ENCODE measurements at regions not wholly inside any gene's neighbourhood (a gene's known extent, or its start where the extent isn't known, plus 50 kb on each side); places are given as distances from the start of the nearest gene placed in this dataset.

DNA sequence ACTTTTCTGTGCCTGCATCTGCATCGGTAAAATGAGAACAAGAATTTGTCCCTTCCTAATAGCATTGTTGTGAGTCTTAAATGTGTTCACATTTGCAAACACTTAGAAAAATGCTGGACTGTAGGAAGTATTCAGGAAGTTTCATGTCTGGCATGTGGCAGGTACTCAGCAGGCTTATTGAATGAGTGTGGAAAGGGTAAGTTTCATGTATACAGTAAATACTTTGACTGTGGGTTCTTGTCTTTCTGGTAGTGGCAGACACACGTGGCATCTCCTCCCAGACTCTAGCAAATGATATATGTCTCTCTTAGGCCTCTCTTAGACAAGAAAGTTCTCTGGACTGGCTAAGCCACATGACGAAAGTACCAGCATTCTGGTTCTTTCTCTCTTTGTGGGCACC is 179.2 kb downstream of the C11orf91 start (continued):
- TF ChIP-seq ZBTB40 (IDR thresholded peaks at IDR 0.05), result no peak
- no peak for TF ChIP-seq ZBTB40 (CRISPR knock-in tag; IDR thresholded peaks at IDR 0.05)
- no peak for TF ChIP-seq PML (IDR thresholded peaks at IDR 0.05; ENCODE audit: low read length)
- no peak for TF ChIP-seq KHSRP (IDR thresholded peaks at IDR 0.05)
- TF ChIP-seq FOXA3 (CRISPR knock-in tag; conservative IDR thresholded peaks at IDR 0.05 in 1 of 2, IDR thresholded peaks at IDR 0.05 in 1 of 2), result no peak
- TF ChIP-seq RFX7 (CRISPR knock-in tag; IDR thresholded peaks at IDR 0.05), result no peak
- TF ChIP-seq, protein P1, sequence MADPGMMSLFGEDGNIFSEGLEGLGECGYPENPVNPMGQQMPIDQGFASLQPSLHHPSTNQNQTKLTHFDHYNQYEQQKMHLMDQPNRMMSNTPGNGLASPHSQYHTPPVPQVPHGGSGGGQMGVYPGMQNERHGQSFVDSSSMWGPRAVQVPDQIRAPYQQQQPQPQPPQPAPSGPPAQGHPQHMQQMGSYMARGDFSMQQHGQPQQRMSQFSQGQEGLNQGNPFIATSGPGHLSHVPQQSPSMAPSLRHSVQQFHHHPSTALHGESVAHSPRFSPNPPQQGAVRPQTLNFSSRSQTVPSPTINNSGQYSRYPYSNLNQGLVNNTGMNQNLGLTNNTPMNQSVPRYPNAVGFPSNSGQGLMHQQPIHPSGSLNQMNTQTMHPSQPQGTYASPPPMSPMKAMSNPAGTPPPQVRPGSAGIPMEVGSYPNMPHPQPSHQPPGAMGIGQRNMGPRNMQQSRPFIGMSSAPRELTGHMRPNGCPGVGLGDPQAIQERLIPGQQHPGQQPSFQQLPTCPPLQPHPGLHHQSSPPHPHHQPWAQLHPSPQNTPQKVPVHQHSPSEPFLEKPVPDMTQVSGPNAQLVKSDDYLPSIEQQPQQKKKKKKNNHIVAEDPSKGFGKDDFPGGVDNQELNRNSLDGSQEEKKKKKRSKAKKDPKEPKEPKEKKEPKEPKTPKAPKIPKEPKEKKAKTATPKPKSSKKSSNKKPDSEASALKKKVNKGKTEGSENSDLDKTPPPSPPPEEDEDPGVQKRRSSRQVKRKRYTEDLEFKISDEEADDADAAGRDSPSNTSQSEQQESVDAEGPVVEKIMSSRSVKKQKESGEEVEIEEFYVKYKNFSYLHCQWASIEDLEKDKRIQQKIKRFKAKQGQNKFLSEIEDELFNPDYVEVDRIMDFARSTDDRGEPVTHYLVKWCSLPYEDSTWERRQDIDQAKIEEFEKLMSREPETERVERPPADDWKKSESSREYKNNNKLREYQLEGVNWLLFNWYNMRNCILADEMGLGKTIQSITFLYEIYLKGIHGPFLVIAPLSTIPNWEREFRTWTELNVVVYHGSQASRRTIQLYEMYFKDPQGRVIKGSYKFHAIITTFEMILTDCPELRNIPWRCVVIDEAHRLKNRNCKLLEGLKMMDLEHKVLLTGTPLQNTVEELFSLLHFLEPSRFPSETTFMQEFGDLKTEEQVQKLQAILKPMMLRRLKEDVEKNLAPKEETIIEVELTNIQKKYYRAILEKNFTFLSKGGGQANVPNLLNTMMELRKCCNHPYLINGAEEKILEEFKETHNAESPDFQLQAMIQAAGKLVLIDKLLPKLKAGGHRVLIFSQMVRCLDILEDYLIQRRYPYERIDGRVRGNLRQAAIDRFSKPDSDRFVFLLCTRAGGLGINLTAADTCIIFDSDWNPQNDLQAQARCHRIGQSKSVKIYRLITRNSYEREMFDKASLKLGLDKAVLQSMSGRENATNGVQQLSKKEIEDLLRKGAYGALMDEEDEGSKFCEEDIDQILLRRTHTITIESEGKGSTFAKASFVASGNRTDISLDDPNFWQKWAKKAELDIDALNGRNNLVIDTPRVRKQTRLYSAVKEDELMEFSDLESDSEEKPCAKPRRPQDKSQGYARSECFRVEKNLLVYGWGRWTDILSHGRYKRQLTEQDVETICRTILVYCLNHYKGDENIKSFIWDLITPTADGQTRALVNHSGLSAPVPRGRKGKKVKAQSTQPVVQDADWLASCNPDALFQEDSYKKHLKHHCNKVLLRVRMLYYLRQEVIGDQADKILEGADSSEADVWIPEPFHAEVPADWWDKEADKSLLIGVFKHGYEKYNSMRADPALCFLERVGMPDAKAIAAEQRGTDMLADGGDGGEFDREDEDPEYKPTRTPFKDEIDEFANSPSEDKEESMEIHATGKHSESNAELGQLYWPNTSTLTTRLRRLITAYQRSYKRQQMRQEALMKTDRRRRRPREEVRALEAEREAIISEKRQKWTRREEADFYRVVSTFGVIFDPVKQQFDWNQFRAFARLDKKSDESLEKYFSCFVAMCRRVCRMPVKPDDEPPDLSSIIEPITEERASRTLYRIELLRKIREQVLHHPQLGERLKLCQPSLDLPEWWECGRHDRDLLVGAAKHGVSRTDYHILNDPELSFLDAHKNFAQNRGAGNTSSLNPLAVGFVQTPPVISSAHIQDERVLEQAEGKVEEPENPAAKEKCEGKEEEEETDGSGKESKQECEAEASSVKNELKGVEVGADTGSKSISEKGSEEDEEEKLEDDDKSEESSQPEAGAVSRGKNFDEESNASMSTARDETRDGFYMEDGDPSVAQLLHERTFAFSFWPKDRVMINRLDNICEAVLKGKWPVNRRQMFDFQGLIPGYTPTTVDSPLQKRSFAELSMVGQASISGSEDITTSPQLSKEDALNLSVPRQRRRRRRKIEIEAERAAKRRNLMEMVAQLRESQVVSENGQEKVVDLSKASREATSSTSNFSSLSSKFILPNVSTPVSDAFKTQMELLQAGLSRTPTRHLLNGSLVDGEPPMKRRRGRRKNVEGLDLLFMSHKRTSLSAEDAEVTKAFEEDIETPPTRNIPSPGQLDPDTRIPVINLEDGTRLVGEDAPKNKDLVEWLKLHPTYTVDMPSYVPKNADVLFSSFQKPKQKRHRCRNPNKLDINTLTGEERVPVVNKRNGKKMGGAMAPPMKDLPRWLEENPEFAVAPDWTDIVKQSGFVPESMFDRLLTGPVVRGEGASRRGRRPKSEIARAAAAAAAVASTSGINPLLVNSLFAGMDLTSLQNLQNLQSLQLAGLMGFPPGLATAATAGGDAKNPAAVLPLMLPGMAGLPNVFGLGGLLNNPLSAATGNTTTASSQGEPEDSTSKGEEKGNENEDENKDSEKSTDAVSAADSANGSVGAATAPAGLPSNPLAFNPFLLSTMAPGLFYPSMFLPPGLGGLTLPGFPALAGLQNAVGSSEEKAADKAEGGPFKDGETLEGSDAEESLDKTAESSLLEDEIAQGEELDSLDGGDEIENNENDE (IDR thresholded peaks at IDR 0.05; ENCODE audit: low read depth, low read length), result no peak
- TF ChIP-seq, protein P2, sequence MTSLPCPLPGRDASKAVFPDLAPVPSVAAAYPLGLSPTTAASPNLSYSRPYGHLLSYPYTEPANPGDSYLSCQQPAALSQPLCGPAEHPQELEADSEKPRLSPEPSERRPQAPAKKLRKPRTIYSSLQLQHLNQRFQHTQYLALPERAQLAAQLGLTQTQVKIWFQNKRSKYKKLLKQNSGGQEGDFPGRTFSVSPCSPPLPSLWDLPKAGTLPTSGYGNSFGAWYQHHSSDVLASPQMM (CRISPR knock-in tag; IDR thresholded peaks at IDR 0.05), result no peak
- TF ChIP-seq BMI1 (IDR thresholded peaks at IDR 0.05; ENCODE audit: low read length), result no peak

All from K562 (cell line).